A549 (cell line): ENCODE measurements at regions not wholly inside any gene's neighbourhood (a gene's known extent, or its start where the extent isn't known, plus 50 kb on each side); places are given as distances from the start of the nearest gene placed in this dataset.

Experiments used
- CEBPB ChIP-seq, 2 experiments: fragments of >200 bp in 1 of 2; sonication (Bioruptor Twin) in 1 of 2; formaldehyde crosslinking in 1 of 2; IDR thresholded peaks; 2 replicates each; pipeline ENCODE4 v1.6.1; 2012 to 2016
- CHD2 ChIP-seq: fragments of 150-350 bp; IDR thresholded peaks from 2 replicates; pipeline ENCODE4 v1.6.1; 2014; ENCODE audit warnings: low read length; ENCODE audit not compliant: partially characterized antibody
- CTCF ChIP-seq: fragments of >200 bp; sonication (Bioruptor Twin); formaldehyde crosslinking; IDR thresholded peaks from 3 replicates; pipeline ENCODE4 v1.5.1; 2016
- EP300 ChIP-seq, 2 experiments: fragments of >200 bp; sonication (Bioruptor Twin); formaldehyde crosslinking; IDR thresholded peaks; 2 replicates in 1 of 2; 3 replicates in 1 of 2; pipeline ENCODE4 v1.6.1; 2016 to 2017
- HMGXB4 ChIP-seq: fragments of 250-450 bp; sonication (Bioruptor Pico); IDR thresholded peaks from 2 replicates; pipeline ENCODE4 v1.5.0; 2021; ENCODE audit warnings: mild to moderate bottlenecking, moderate library complexity, borderline replicate concordance
- KDM1A ChIP-seq: fragments of 200-600 bp; sonication (generic); IDR thresholded peaks from 2 replicates; pipeline ENCODE4 v1.6.1; 2016; ENCODE audit warnings: low read depth, mild to moderate bottlenecking
- RFX5 ChIP-seq: fragments of 450-650 bp; IDR thresholded peaks from 2 replicates; pipeline ENCODE4 v1.7.1; 2014; ENCODE audit warnings: antibody characterized with exemption, mild to moderate bottlenecking, moderate library complexity
- SMC3 ChIP-seq: fragments of >200 bp; sonication (Bioruptor Twin); formaldehyde crosslinking; IDR thresholded peaks from 3 replicates; pipeline ENCODE4 v1.6.1; 2018; ENCODE audit warnings: inconsistent platforms

- no peak for TF ChIP-seq HMGXB4 (CRISPR knock-in tag)
- no peak for TF ChIP-seq CTCF
- TF ChIP-seq SMC3 = no peak
- no peak for TF ChIP-seq RFX5
- TF ChIP-seq KDM1A = no peak
- no peak for TF ChIP-seq CHD2
- TF ChIP-seq CEBPB (IDR thresholded peaks at IDR 0.05) = no peak
- no peak for TF ChIP-seq EP300 (IDR thresholded peaks at IDR 0.05)
Observed at GRCh38 chr13:78465250-78465649, 138.1 kb downstream of the POU4F1 start.
